C1 segment of cervical spinal cord (tissue), 14 donors: ENCODE measurements at regions not wholly inside any gene's neighbourhood (a gene's known extent, or its start where the extent isn't known, plus 50 kb on each side); places are given as distances from the start of the nearest gene placed in this dataset.

Source experiments
- DNase-seq, 14 donors: peaks; one replicate each; lab custom pipeline; 2025; lab: John Stamatoyannopoulos, UW

- no peak for DNase-seq
Measured at GRCh38 chr1:57820356-57821095, 396.7 kb upstream of the DAB1 start.

GRCh38 chr1:57819893-57820292 lies 396.0 kb upstream of the DAB1 start:
- DNase-seq: no peak

- no peak for DNase-seq
Measured at GRCh38 chr1:57803586-57803985, 379.7 kb upstream of the DAB1 start.

GRCh38 chr1:57800376-57800775 lies 376.5 kb upstream of the DAB1 start:
- no peak for DNase-seq

GRCh38 chr1:57799490-57800115 lies 375.7 kb upstream of the DAB1 start:
- DNase-seq: no peak

GRCh38 chr1:57798543-57798942 lies 374.7 kb upstream of the DAB1 start:
- no peak for DNase-seq

- DNase-seq: no peak
Measured at GRCh38 chr1:57797084-57797483, 373.2 kb upstream of the DAB1 start.

DNA sequence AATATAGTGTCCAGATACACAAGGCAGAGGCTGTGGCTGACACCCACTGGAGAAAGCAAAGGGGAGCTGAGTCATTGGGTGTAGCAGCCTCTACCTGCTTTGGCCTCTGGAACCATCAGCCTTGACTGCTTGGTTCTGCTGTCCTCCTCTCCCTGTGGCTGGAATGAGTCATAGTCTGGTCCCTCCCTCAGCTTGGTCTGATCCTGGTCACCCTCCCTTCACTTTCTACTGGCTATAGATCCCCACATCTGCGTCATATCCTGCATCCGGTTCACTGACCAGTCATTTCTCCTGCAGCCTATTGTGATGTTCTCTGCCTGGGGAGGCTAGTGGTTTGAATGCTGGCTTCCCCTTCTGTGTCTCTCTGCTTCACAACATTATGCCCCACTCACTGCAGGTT lies 372.8 kb upstream of the DAB1 start:
- no peak for DNase-seq

DNA sequence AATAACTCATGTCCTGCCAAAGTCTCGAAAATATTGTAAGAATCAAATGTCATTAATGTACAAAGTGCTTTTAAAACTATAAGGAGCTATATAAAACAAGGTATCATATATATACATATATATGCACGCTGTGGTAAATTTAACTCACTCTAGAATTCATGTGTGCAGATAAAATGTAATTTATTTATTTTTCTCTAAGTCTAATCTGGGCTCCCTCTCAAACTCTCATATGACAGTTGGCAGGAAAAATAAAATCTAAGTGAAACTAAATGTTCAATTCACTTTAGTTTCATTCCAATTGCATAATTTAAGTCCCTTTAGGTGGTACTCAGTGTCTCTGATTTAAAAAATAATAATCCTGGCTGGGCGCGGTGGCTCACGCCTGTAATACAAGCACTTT lies 372.0 kb upstream of the DAB1 start:
- no peak for DNase-seq

DNA sequence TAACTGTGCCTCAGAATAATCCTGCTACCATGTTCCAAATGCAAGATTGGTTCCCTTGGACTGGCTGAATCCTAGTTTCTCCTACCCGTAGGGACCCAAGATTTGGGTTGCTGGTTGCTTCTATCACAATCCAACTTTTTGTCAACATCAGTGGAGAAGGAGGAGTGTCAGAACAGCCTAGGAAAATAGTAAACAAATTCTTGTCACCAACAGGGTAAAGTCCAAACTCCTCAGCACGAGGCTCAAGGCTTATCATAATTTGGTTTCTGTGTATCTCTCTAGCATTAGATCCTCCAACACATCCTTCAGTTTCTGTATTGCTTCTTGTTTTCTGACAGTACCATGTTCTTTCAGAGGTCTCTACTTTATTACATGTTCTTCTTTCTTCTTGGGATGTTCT lies 370.2 kb upstream of the DAB1 start:
- DNase-seq: no peak

DNA sequence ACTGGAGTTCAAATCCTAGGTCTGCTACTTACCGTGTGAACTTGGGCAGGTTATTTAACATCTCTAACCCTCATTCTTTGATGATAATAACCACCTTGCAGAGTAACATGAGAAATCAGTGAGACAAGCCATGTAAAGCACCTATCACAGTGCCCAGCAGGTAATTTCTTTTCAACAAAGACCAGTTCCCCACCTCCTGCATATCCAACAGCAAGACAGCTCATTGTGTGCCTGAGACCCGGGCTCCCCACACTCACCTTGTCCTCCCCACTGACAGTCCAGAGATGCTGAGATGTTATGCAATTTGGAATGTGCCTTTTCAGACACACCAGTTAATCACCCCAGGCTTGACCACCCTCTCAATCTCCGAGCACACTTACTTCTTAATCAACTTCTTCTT lies 367.6 kb upstream of the DAB1 start:
- no peak for DNase-seq

DNA sequence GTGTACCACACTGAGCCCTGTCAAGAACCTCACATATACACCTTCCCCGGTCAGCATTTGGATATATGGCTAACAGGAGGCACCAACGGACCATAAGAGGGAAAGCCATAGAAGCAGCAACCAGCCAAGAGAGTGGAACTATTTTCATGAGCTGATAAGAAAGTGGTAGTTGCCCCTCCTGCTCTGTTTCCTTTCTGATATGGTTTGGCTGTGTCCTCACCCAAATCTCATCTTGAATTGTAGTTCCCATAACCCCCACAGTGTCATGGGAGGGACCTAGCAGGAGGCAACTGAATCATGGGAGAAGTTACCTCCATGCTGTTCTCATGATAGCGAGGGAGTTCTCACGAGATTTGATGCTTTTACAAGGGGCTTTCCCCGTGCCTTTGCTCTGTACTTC lies 366.1 kb upstream of the DAB1 start:
- DNase-seq: no peak

GRCh38 chr1:57788313-57788712 lies 364.5 kb upstream of the DAB1 start:
- no peak for DNase-seq

GRCh38 chr1:57784356-57784755 lies 360.5 kb upstream of the DAB1 start:
- DNase-seq: no peak

GRCh38 chr1:57782357-57782756 lies 358.5 kb upstream of the DAB1 start:
- no peak for DNase-seq

DNA sequence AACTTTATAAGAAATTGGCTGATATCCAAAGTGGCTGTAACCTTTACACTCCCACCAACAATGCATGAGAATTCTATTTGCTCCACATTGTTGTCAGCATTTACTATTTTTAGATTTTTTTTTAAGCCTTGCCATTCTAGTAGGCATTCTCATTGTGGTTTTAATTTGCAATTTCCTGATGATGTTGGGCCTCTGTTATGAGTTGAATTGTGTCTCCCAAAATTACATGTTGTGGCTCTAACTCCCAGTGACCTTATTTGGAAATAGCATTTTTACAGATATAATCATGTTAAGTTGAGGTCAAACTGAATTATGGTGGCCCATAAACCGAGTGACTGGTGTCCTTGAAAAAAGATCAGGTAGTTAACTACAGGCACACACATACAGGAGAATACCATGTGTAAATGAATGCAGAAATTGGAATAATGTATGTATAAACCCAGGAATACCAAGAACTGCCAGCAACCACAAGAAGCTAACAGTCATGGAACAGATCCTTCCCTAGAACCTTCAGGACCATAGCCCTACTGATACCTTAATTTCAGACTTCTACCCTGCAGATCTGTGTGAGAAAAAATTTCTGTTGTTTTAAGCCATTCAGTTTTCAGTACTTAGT lies 348.8 kb upstream of the DAB1 start:
- no peak for DNase-seq

DNA sequence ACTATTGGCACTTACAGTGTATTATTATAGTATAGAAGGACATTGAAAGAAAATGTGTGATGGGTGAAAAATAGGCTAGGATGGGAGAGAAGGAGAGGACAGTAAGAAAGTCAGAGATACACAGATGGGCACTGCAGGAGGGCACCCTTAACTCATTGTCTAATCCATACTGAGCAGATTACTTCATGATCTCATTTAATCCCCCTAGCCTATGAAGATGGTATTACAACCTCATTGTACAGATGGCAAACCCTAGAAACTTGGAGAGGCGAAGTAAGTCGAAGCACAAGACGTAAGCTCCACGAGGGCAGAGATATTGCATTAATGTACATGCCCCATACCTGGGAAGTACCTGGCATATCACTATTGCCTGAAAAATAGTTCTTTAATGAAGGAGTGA lies 346.9 kb upstream of the DAB1 start:
- no peak for DNase-seq

GRCh38 chr1:57770236-57770635 lies 346.4 kb upstream of the DAB1 start:
- DNase-seq: no peak

GRCh38 chr1:57761628-57762027 lies 337.8 kb upstream of the DAB1 start:
- peak in 1 of 14 donors; percentile 82 for DNase-seq

- DNase-seq: peak in 1 of 14 donors; percentile 30
Measured at GRCh38 chr1:57752843-57753242, 329.0 kb upstream of the DAB1 start.

DNA sequence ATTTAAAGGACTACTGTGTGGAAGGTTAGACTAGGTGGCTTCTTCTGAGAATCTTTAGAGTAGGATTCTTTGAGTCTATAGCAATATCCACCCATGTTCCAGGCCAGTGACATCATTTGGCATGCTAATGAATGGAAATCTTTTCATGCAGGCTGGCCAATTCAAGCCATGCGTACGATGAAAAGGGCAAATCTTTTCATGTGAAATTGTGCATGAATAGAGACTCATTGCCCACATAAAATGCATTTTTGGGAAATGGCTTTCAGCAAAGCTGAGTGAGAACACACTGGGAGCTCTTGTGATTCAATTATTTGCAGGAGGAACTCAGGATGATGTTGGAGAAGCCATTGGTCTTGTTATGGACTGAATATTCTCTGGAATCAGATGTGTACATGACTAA lies 324.9 kb upstream of the DAB1 start:
- DNase-seq: peak in 1 of 14 donors; percentile 5

DNA sequence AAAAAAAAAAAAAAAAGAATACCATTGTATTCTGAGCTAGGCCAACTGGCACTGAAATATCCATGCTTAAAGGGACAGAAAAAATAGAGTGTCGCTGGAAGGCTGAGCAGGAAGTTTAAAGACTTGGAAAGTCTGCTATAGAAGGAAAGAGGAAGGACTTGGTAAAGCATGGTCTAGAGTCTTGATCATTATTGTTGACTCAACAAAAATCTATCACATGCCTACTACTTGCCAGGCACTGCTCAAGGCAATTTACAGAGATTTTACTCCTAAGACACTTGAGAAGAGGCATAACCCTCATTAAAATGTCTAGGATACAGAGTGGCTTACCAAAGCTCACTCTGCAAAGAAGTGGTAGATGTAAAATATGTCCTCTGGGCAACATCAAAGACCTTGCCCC lies 324.0 kb upstream of the DAB1 start:
- no peak for DNase-seq

- no peak for DNase-seq
Measured at GRCh38 chr1:57741521-57741920, 317.7 kb upstream of the DAB1 start.
